PFSK-1 (cell line): ENCODE measurements at regions not wholly inside any gene's neighbourhood (a gene's known extent, or its start where the extent isn't known, plus 50 kb on each side); places are given as distances from the start of the nearest gene placed in this dataset.

Experiments
- FOXP2 ChIP-seq: optimal IDR thresholded peaks from 2 replicates; pipeline ENCODE3; 2011; ENCODE audit warnings: borderline replicate concordance, control low read depth, inconsistent platforms; ENCODE audit not compliant: insufficient read depth; ENCODE audit errors: extremely low read length, extremely low read depth
- POLR2AphosphoS5 ChIP-seq: IDR thresholded peaks from 2 replicates; pipeline ENCODE4 v1.6.1; 2012; ENCODE audit warnings: low read depth, mild to moderate bottlenecking, control low read depth, low read length, moderate library complexity
- REST ChIP-seq, 2 experiments: IDR thresholded peaks; 2 replicates each; pipeline versions ENCODE4 v1.6.1 to v1.8.0; 2011 to 2012; ENCODE audit warnings: low read depth in 2 of 2, low read length in 2 of 2, control low read depth in 1 of 2, inconsistent platforms in 1 of 2, mild to moderate bottlenecking in 1 of 2, moderate library complexity in 1 of 2; ENCODE audit not compliant: insufficient read depth in 1 of 2
- SIN3A ChIP-seq: IDR thresholded peaks from 2 replicates; pipeline ENCODE4 v1.6.1; 2012; ENCODE audit warnings: mild to moderate bottlenecking, low read length, moderate library complexity, borderline replicate concordance; ENCODE audit not compliant: insufficient read depth
- TAF1 ChIP-seq: IDR thresholded peaks from 2 replicates; pipeline ENCODE4 v1.6.1; 2012; ENCODE audit warnings: low read length, control low read depth, borderline replicate concordance; ENCODE audit not compliant: insufficient read depth

- TF ChIP-seq POLR2AphosphoS5 (no peak), REST (IDR thresholded peaks at IDR 0.05; ENCODE audit: insufficient read depth in 1 of 2, low read depth in 2 of 2, low read length in 2 of 2) (no peak), TAF1 (no peak), SIN3A (no peak), FOXP2 (no peak)
These were observed 400.2 kb upstream of the GOLIM4 start for GRCh38 chr3:168495932-168496331.
